Brain microvascular endothelial cell (primary cell): ENCODE measurements at regions not wholly inside any gene's neighbourhood (a gene's known extent, or its start where the extent isn't known, plus 50 kb on each side); places are given as distances from the start of the nearest gene placed in this dataset.
A peak's percentile ranks its signal among the peaks of the same experiment; 100 is the strongest.

Experiments used
- DNase-seq: peaks from one replicate; pipeline ENCODE4 v3.0.0-alpha.2; 2020
- H3K27ac ChIP-seq: fragments of 250-450 bp; sonication (Bioruptor Pico); 2 replicates; pipeline ENCODE4 v1.5.1; 2020; ENCODE audit warnings: mild to moderate bottlenecking, moderate library complexity
- H3K27me3 ChIP-seq: fragments of 250-450 bp; sonication (Bioruptor Pico); replicated peaks from 2 replicates; pipeline ENCODE4 v1.5.1; 2020; ENCODE audit warnings: mild to moderate bottlenecking
- H3K36me3 ChIP-seq: fragments of 250-450 bp; sonication (Bioruptor Pico); replicated peaks from 2 replicates; pipeline ENCODE4 v1.5.1; 2020; ENCODE audit warnings: mild to moderate bottlenecking
- H3K4me3 ChIP-seq: 2 replicates; pipeline ENCODE4 v1.5.1; 2011; ENCODE audit warnings: low read depth, mild to moderate bottlenecking, control low read depth, low read length, moderate library complexity
- CTCF ChIP-seq: IDR thresholded peaks from 2 replicates; pipeline ENCODE4 v1.5.1; 2011; ENCODE audit warnings: low read depth, mild to moderate bottlenecking, moderate library complexity, low read length, control low read depth, inconsistent platforms; ENCODE audit errors: missing control alignments
- in situ Hi-C: cut with HindIII; loops from 2 replicates; pipeline ENCODE4 v1.10.0; 2017; ENCODE audit warnings: low sequenced_read_pairs, low pct_ligation_motif_present

DNA sequence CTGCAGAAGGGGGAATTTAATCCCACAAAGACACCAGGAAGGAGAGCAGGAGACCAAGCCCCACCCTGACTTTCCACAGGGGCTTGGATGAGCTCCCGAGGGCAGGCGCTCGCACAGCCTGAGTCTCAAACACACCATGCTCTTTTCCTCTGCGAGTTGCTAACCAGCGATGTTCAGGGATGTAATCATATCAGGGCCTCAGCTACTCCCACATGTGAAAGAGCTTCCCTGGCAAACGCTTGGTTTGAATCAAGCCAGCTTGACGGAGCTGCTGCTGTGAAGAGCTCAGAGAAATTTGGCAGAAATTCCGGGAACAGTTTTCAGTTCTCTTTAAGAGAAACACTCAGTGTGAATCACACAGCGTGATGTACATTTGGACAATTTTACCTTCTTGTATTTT, 385.8 kb downstream of the GALR1 start:
- H3K27ac ChIP-seq, result no peak overlapping the region
- no peaks in the 10 kb centered on the region for H3K36me3 ChIP-seq
- TF ChIP-seq CTCF, result no peak
- no peaks in the 10 kb centered on the region for H3K27me3 ChIP-seq
- no peak overlapping the region for H3K4me3 ChIP-seq
- in situ Hi-C loops, result no loop called here
- no peak for DNase-seq

GRCh38 chr18:77635858-77636257, 386.2 kb downstream of the GALR1 start:
- no peaks in the 10 kb centered on the region for H3K27me3 ChIP-seq
- in situ Hi-C loops, result no loop called here
- no peak overlapping the region for H3K27ac ChIP-seq
- DNase-seq, result no peak
- no peak overlapping the region for H3K4me3 ChIP-seq
- no peaks in the 10 kb centered on the region for H3K36me3 ChIP-seq
- no peak for TF ChIP-seq CTCF

GRCh38 chr18:77645170-77645872, 395.7 kb downstream of the GALR1 start:
- in situ Hi-C loops, result no loop called here
- Histone ChIP-seq H3K36me3 (no peaks in the 10 kb centered on the region), H3K27me3 (no peaks in the 10 kb centered on the region), H3K27ac (no peak overlapping the region), H3K4me3 (no peak overlapping the region)
- no peak for DNase-seq
- TF ChIP-seq CTCF, result no peak

GRCh38 chr18:77647472-77647871, 397.8 kb downstream of the GALR1 start:
- no peaks in the 10 kb centered on the region for H3K27me3 ChIP-seq
- H3K27ac ChIP-seq, result no peak overlapping the region
- no peak for TF ChIP-seq CTCF
- in situ Hi-C loops, result no loop called here
- no peak overlapping the region for H3K4me3 ChIP-seq
- no peaks in the 10 kb centered on the region for H3K36me3 ChIP-seq
- no peak for DNase-seq

DNA sequence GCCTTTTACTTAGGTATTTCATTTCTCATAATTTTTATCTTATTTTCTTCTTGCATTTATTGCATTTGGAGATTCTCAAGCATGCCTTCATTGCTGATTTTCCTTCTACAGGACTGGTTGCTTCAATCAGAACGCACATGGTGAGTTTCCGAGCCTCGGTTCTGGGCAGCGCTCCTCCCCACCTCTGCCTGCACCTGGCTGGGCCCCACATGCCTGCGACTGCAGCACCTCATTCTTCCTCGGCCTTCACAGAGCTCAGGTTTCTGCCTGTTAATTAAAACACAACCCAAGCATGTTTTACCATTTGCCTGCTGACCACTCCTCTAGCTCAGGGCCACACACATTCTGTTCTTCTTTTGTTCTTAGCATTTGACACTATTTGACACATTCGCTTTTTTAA, 398.8 kb downstream of the GALR1 start:
- no peak for DNase-seq
- TF ChIP-seq CTCF, result no peak
- H3K36me3 ChIP-seq, result no peaks in the 10 kb centered on the region
- H3K27ac ChIP-seq, result no peak overlapping the region
- in situ Hi-C loops, result no loop called here
- H3K27me3 ChIP-seq, result no peaks in the 10 kb centered on the region
- H3K4me3 ChIP-seq, result no peak overlapping the region

DNA sequence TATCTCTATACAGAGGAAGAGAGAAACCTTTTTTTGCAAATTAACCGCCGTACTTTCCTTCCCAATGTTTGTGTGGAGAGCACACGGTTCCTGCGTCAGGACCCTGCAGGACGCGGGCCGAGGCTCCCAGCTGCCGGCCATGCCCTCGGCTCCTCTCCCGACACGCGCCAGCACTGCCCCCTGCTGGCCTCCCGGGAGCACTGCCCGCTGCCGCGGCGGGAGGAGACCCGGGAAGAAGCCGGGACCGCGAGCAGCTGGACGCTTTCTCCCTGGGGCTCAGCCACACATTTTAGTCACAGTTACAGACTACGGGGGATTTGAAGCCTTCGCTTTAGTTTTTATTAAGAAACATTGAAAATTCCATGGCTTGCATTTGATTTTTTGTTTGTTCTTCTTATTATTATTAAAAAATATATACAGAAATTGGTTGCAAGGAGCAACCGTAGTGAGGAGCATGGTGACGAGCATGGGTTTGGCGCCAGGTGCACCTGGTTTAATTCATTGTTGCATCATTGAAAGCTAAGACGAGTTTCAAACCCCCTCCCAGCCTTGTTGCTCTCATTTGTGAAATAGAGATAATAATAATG, 401.2 kb downstream of the GALR1 start:
- Histone ChIP-seq H3K4me3 (no peak overlapping the region), H3K27ac (no peak overlapping the region), H3K36me3 (no peaks in the 10 kb centered on the region), H3K27me3 (no peaks in the 10 kb centered on the region)
- TF ChIP-seq CTCF, result peak; percentile 73
- in situ Hi-C loops, result no loop called here
- peak; percentile 28 for DNase-seq
